ENCODE measurements at regions not wholly inside any gene's neighbourhood (a gene's known extent, or its start where the extent isn't known, plus 50 kb on each side); places are given as distances from the start of the nearest gene placed in this dataset.

DNA sequence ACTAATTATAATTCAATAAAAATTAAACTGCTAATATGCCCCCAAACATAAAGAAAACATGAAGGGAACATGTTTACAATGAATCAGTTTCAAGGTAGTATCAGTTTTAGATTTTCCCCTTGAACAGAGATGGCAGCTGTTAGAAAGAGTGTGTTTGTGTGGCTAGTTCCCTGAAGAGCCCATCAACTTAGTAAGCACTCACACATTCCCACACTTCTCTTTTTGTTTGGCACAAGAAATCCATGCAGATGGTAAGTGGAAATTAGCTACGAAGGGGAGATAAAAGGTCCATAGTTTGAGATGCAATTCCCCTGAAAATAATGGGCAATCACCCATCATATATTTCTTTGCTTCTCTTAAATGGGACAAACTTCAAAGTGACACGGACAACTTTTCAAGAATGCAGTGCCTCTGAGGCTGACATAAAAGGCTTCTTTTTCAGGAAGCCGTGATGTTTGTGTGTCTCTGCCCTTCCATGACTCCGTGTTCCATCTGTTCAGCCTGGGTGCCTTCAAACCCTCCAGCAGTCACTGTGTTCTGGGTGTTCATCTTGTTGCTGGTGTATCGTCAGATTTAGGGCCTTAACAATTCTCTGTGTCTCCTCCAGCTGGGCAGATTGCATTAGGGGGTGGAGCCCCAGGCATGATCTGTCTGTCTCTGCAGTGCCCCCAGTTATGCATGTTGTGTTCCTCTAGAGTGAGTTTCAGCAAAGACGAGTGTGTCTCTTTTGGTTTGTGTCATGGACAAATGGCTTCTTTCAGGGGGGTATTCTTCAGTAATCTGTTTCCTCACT is 259.5 kb upstream of the NPY start:
- H3K4me3 ChIP-seq (ENCODE audit: control insufficient read depth, low read depth, low read length): no peak overlapping the region
- TF ChIP-seq, protein P1, sequence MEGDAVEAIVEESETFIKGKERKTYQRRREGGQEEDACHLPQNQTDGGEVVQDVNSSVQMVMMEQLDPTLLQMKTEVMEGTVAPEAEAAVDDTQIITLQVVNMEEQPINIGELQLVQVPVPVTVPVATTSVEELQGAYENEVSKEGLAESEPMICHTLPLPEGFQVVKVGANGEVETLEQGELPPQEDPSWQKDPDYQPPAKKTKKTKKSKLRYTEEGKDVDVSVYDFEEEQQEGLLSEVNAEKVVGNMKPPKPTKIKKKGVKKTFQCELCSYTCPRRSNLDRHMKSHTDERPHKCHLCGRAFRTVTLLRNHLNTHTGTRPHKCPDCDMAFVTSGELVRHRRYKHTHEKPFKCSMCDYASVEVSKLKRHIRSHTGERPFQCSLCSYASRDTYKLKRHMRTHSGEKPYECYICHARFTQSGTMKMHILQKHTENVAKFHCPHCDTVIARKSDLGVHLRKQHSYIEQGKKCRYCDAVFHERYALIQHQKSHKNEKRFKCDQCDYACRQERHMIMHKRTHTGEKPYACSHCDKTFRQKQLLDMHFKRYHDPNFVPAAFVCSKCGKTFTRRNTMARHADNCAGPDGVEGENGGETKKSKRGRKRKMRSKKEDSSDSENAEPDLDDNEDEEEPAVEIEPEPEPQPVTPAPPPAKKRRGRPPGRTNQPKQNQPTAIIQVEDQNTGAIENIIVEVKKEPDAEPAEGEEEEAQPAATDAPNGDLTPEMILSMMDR (conservative IDR thresholded peaks at IDR 0.05; ENCODE audit: control insufficient read depth, insufficient read depth, low read depth, low read length): no peak
- DNase-seq (ENCODE audit: low read depth): no peak

DNA sequence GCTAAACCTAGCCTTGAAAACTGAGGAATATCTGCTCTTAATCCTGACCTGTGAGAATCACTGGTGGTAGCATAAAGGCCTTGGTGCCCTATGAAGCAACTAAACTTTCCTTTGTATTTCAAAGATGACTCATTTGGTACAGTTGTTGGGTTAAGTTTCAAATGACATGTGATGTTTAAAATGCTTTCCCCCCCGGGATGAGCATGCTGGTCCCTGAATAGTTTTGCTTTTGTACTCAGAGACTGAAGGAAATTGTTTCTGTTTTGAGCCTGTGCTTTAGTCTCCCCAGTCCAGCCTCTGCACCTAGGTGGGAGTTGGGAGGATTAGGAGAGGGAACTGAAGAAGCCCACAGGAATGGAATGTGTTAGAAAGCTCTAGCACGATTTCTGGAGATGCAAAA is 258.9 kb upstream of the NPY start:
- TF ChIP-seq, protein P1 (conservative IDR thresholded peaks at IDR 0.05; ENCODE audit: control insufficient read depth, insufficient read depth, low read depth, low read length): no peak
- no peak for DNase-seq (ENCODE audit: low read depth)
- no peak overlapping the region for H3K4me3 ChIP-seq (ENCODE audit: control insufficient read depth, low read depth, low read length)

DNA sequence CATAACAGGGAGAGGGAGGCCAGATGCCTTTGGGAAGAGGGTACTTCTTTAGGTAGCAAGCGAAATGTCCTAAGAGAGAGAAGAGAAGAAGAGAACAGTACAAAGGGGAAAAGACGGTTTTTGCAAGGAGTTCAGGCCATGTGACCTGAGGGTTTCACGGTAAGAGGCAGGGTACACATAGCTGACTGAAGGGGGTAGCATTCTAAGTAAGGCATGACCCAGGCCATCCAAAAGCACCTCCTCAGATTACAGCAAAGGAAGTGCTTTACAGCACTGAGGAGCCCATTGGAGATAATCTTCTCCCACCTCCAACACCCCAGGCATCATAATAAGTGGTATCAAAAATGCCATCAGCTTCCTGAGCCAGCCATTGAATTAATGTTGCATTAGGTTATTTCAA is 258.2 kb upstream of the NPY start:
- TF ChIP-seq, protein P1 (conservative IDR thresholded peaks at IDR 0.05; ENCODE audit: control insufficient read depth, insufficient read depth, low read depth, low read length): no peak

DNA sequence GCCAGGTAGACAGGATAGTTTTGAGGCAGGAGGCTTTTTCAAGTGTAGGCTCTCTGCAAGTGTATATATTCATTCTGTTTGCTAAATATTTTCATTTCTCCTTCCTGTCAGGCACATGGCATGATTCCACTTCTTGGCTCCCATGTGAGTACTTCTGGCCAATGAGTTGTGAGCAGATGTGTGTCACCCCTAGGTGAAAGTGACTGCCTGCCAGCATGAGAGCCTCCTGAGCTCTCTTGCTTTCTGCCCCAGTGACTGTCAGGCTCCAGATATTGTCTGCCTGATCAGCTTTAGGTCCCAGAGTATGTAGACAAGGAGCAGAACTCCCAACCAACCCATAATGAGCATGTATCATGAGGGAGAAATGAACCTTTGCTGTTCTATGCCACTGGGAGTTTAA is 257.6 kb upstream of the NPY start:
- no peak for DNase-seq (ENCODE audit: low read depth)
- H3K4me3 ChIP-seq (ENCODE audit: control insufficient read depth, low read depth, low read length): no peak overlapping the region
- TF ChIP-seq, protein P1 (conservative IDR thresholded peaks at IDR 0.05; ENCODE audit: control insufficient read depth, insufficient read depth, low read depth, low read length): no peak

More for the DNA sequence above, 258.2 kb upstream of the NPY start:
- no peak for DNase-seq (ENCODE audit: low read depth)
- H3K4me3 ChIP-seq (ENCODE audit: control insufficient read depth, low read depth, low read length): no peak overlapping the region

DNA sequence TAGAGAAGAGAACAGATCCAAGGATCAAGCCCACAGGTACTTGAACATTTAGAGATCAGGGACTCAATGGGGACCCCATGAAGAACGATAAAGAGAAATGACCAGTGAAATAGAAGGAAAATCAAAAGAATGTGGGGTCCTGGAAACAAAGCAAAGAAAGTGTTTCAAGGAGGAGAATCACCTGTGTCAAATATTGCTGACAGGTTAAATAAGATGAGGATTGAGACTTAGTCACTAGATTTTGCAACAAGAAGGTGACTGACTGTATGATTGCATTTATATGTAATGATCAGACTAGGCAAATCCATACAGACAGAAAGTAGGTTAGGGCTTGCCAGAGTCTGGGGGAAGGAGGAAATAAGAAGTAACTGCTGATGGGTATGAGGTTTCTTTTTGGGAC is 254.9 kb upstream of the NPY start:
- TF ChIP-seq, protein P1 (conservative IDR thresholded peaks at IDR 0.05; ENCODE audit: control insufficient read depth, insufficient read depth, low read depth, low read length): no peak
- H3K4me3 ChIP-seq (ENCODE audit: control insufficient read depth, low read depth, low read length): no peak overlapping the region
- no peak for DNase-seq (ENCODE audit: low read depth)

DNA sequence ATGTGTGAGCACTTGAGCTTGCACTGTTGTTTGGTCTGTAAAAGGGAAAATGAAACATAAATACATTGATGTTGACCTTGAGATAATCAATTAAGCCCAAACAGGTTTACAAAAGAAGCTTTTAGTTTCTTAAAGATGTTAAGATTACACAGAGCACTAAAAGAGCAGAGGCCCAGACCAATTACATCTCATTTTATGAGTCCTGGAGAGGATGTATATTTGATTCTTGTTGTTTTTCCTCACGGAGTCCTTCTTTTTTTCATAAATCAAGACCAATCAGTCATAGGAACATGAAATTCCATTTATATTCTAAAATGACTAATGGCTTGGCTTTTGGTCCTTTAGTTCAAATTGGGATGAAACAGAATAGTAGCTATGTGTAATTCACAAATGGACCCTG is 249.7 kb upstream of the NPY start:
- H3K4me3 ChIP-seq (ENCODE audit: control insufficient read depth, low read depth, low read length): no peak overlapping the region
- TF ChIP-seq, protein P1 (conservative IDR thresholded peaks at IDR 0.05; ENCODE audit: control insufficient read depth, insufficient read depth, low read depth, low read length): no peak
- DNase-seq (ENCODE audit: low read depth): no peak
